Tibial nerve (tissue), 4 donors: ENCODE measurements at regions not wholly inside any gene's neighbourhood (a gene's known extent, or its start where the extent isn't known, plus 50 kb on each side); places are given as distances from the start of the nearest gene placed in this dataset.

ENCODE experiments used
- DNase-seq, 2 donors: peaks; one replicate each; pipeline ENCODE4 v3.0.0-alpha.2; 2019; ENCODE audit warnings: low spot score in 2 of 2
- H3K27ac ChIP-seq, 4 donors: fragments of 200-600 bp; sonication (generic) in 3 of 4; one replicate each; pipeline ENCODE4 v1.5.1; 2017 to 2019; ENCODE audit warnings: mild to moderate bottlenecking in 1 of 4
- H3K27me3 ChIP-seq, 2 donors: fragments of 200-600 bp; sonication (generic) in 1 of 2; one replicate each; pipeline versions ENCODE4 v1.5.1 to v1.6.0; 2017 to 2019
- H3K36me3 ChIP-seq, 3 donors: fragments of 200-600 bp; sonication (generic); one replicate each; pipeline ENCODE4 v1.5.1; 2018 to 2019
- H3K4me1 ChIP-seq, 4 donors: fragments of 200-600 bp; sonication (generic) in 3 of 4; one replicate each; pipeline ENCODE4 v1.5.1; 2017 to 2019
- H3K4me3 ChIP-seq, 4 donors: fragments of 200-600 bp; sonication (generic) in 3 of 4; one replicate each; pipeline ENCODE4 v1.5.1; 2017 to 2019; ENCODE audit warnings: mild to moderate bottlenecking in 1 of 4, moderate library complexity in 1 of 4
- H3K9me3 ChIP-seq, 4 donors: fragments of 200-600 bp; sonication (generic) in 3 of 4; one replicate each; pipeline ENCODE4 v1.5.1; 2017 to 2019
- CTCF ChIP-seq, 5 experiments: fragments of 200-600 bp in 3 of 5; fragments of 450-650 bp in 2 of 5; sonication (generic) in 3 of 5; IDR thresholded peaks; one replicate each; pipeline ENCODE4 v1.5.1; 2016 to 2019; ENCODE audit warnings: antibody characterized with exemption in 5 of 5, mild to moderate bottlenecking in 3 of 5, moderate library complexity in 2 of 5
- EP300 ChIP-seq, 2 donors: sonication (generic); formaldehyde crosslinking; IDR thresholded peaks; one replicate each; pipeline ENCODE4 v1.6.1; 2017; ENCODE audit warnings: antibody characterized with exemption in 2 of 2, mild to moderate bottlenecking in 1 of 2
- POLR2A ChIP-seq, 2 donors: fragments of 450-650 bp; IDR thresholded peaks; one replicate each; pipeline ENCODE4 v1.6.1; 2017; ENCODE audit warnings: antibody characterized with exemption in 2 of 2, mild to moderate bottlenecking in 2 of 2, moderate library complexity in 2 of 2
- WGBS, 2 donors: methylation state at CpG; one replicate each; pipeline ENCODE4 v1.1.5; 2018; 5-methylcytosine and 5-hydroxymethylcytosine counted together

DNA sequence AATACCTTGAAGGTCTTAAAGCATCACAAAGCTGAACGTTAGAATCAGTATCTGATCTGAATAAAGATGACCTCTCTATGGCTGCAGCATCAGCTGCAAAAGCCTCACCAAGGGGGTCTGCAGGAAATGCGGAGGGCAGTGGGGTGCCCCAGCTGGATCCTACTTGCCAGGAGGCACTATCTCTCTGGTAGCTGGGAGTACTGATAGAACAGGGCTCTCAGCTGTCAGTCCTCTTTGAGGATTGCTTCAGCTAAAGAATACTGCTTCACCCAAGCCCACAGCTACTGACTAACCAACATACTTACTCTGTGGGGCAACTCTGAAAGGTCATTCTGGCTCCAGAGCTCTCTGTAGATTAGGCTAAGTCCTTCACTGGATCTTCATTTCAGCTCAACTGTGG, 112.5 kb upstream of the ZFP42 start:
- no peaks in the 10 kb centered on the region for H3K27me3 ChIP-seq
- no peaks in the 10 kb centered on the region for H3K4me1 ChIP-seq
- peaks cover 0 to 8% (median 0%) of the 10 kb centered on the region in 4 donors for H3K9me3 ChIP-seq
- no peak overlapping the region for H3K27ac ChIP-seq
- H3K4me3 ChIP-seq, result no peak overlapping the region
- WGBS, 2 donors, result 61 to 65% methylated on average over 2 of the region's 2 CpGs
- no peaks in the 10 kb centered on the region for H3K36me3 ChIP-seq
- no peak for DNase-seq
- no peak for TF ChIP-seq CTCF (IDR thresholded peaks at IDR 0.05)
- TF ChIP-seq EP300 (IDR thresholded peaks at IDR 0.05), result no peak
- TF ChIP-seq POLR2A (IDR thresholded peaks at IDR 0.05), result no peak

- H3K27ac ChIP-seq, result no peak overlapping the region
- no peak for TF ChIP-seq EP300 (IDR thresholded peaks at IDR 0.05)
- no peak for TF ChIP-seq CTCF (IDR thresholded peaks at IDR 0.05)
- TF ChIP-seq POLR2A (IDR thresholded peaks at IDR 0.05), result no peak
- H3K36me3 ChIP-seq, result no peaks in the 10 kb centered on the region
- WGBS, 2 donors, result 81 to 83% methylated on average over 8 of the region's 8 CpGs
- no peak overlapping the region for H3K4me3 ChIP-seq
- H3K4me1 ChIP-seq, result no peaks in the 10 kb centered on the region
- peaks cover 0 to 8% (median 0%) of the 10 kb centered on the region in 4 donors for H3K9me3 ChIP-seq
- H3K27me3 ChIP-seq, result no peaks in the 10 kb centered on the region
- DNase-seq, result no peak
Measured at GRCh38 chr4:187883836-187884475, 111.6 kb upstream of the ZFP42 start.

GRCh38 chr4:187887906-187888305, 107.7 kb upstream of the ZFP42 start:
- H3K36me3 ChIP-seq, result no peaks in the 10 kb centered on the region
- peaks cover 0 to 8% (median 0%) of the 10 kb centered on the region in 4 donors for H3K9me3 ChIP-seq
- no peak for DNase-seq
- no peak for TF ChIP-seq POLR2A (IDR thresholded peaks at IDR 0.05)
- no peak for TF ChIP-seq CTCF (IDR thresholded peaks at IDR 0.05)
- no peak for TF ChIP-seq EP300 (IDR thresholded peaks at IDR 0.05)
- no peak overlapping the region for H3K4me3 ChIP-seq
- 38 to 49% methylated on average over 2 of the region's 2 CpGs for WGBS, 2 donors
- no peaks in the 10 kb centered on the region for H3K4me1 ChIP-seq
- no peaks in the 10 kb centered on the region for H3K27me3 ChIP-seq
- H3K27ac ChIP-seq, result no peak overlapping the region

GRCh38 chr4:187889651-187890050, 105.9 kb upstream of the ZFP42 start:
- peaks cover 0 to 8% (median 0%) of the 10 kb centered on the region in 4 donors for H3K9me3 ChIP-seq
- H3K27me3 ChIP-seq, result no peaks in the 10 kb centered on the region
- no peak for TF ChIP-seq POLR2A (IDR thresholded peaks at IDR 0.05)
- TF ChIP-seq CTCF (IDR thresholded peaks at IDR 0.05), result no peak
- TF ChIP-seq EP300 (IDR thresholded peaks at IDR 0.05), result no peak
- H3K4me3 ChIP-seq, result no peak overlapping the region
- H3K36me3 ChIP-seq, result no peaks in the 10 kb centered on the region
- H3K4me1 ChIP-seq, result no peaks in the 10 kb centered on the region
- DNase-seq, result no peak
- no peak overlapping the region for H3K27ac ChIP-seq
- WGBS, 2 donors, result 94% methylated on average over 6 of the region's 6 CpGs

DNA sequence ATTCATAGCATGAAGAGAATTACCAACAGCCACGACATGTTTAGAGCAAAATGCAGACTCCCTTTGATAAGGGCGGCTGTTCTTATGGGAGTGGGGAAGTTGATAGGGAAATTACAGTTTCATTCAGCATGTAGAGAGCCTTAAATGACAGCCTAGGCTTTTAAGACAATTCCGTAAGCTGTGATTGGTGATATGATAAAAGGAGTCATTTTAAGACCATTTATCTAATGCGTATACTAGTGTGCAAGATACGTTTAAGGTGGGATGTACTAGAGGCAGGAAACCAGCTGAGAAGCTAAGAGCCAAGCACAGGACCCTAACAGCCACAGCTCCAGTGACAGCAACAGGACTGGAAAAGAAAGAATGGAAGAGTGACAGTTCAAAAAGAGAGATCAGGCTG, 102.2 kb upstream of the ZFP42 start:
- H3K9me3 ChIP-seq, result no peaks in the 10 kb centered on the region
- WGBS, 2 donors, result 85 to 90% methylated on average over 5 of the region's 5 CpGs
- no peaks in the 10 kb centered on the region for H3K27me3 ChIP-seq
- no peak overlapping the region for H3K27ac ChIP-seq
- H3K4me1 ChIP-seq, result no peaks in the 10 kb centered on the region
- no peak for DNase-seq
- TF ChIP-seq POLR2A (IDR thresholded peaks at IDR 0.05) (no peak), EP300 (IDR thresholded peaks at IDR 0.05) (no peak), CTCF (IDR thresholded peaks at IDR 0.05) (no peak)
- no peak overlapping the region for H3K4me3 ChIP-seq
- H3K36me3 ChIP-seq, result no peaks in the 10 kb centered on the region
